PFSK-1 (cell line): ENCODE measurements at regions not wholly inside any gene's neighbourhood (a gene's known extent, or its start where the extent isn't known, plus 50 kb on each side); places are given as distances from the start of the nearest gene placed in this dataset.

ENCODE experiments used
- POLR2AphosphoS5 ChIP-seq: IDR thresholded peaks from 2 replicates; pipeline ENCODE4 v1.6.1; 2012; ENCODE audit warnings: low read depth, mild to moderate bottlenecking, control low read depth, low read length, moderate library complexity
- SIN3A ChIP-seq: IDR thresholded peaks from 2 replicates; pipeline ENCODE4 v1.6.1; 2012; ENCODE audit warnings: mild to moderate bottlenecking, low read length, moderate library complexity, borderline replicate concordance; ENCODE audit not compliant: insufficient read depth
- TF ChIP-seq, protein P1 (sequence below), 2 experiments: IDR thresholded peaks; 2 replicates each; pipeline versions ENCODE4 v1.6.1 to v1.8.0; 2011 to 2012; ENCODE audit warnings: low read depth in 2 of 2, low read length in 2 of 2, control low read depth in 1 of 2, inconsistent platforms in 1 of 2, mild to moderate bottlenecking in 1 of 2, moderate library complexity in 1 of 2; ENCODE audit not compliant: insufficient read depth in 1 of 2

DNA sequence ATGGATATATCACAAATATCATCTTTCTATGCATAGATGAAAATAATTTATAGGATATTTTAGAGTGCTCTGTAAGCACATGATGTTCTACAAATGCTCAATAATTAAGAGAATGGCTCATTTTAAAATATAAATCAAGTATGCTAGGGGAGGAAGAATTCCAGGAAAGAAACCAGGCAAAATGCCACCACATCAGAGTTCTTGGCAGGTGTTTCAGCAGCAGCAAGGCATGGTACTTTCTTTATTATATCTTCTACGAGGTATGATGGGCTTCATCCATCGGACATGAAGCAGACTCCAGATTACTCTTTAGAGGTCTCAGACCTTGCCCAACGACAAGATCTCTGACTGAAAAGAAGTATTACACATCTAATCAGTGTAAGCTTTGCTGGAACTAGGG, 316.3 kb upstream of the ARRDC3 start:
- TF ChIP-seq POLR2AphosphoS5 (no peak), SIN3A (no peak)
- TF ChIP-seq, protein P1, sequence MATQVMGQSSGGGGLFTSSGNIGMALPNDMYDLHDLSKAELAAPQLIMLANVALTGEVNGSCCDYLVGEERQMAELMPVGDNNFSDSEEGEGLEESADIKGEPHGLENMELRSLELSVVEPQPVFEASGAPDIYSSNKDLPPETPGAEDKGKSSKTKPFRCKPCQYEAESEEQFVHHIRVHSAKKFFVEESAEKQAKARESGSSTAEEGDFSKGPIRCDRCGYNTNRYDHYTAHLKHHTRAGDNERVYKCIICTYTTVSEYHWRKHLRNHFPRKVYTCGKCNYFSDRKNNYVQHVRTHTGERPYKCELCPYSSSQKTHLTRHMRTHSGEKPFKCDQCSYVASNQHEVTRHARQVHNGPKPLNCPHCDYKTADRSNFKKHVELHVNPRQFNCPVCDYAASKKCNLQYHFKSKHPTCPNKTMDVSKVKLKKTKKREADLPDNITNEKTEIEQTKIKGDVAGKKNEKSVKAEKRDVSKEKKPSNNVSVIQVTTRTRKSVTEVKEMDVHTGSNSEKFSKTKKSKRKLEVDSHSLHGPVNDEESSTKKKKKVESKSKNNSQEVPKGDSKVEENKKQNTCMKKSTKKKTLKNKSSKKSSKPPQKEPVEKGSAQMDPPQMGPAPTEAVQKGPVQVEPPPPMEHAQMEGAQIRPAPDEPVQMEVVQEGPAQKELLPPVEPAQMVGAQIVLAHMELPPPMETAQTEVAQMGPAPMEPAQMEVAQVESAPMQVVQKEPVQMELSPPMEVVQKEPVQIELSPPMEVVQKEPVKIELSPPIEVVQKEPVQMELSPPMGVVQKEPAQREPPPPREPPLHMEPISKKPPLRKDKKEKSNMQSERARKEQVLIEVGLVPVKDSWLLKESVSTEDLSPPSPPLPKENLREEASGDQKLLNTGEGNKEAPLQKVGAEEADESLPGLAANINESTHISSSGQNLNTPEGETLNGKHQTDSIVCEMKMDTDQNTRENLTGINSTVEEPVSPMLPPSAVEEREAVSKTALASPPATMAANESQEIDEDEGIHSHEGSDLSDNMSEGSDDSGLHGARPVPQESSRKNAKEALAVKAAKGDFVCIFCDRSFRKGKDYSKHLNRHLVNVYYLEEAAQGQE (IDR thresholded peaks at IDR 0.05; ENCODE audit: insufficient read depth in 1 of 2, low read depth in 2 of 2, low read length in 2 of 2): no peak
